HL-60 (cell line): ENCODE measurements at regions not wholly inside any gene's neighbourhood (a gene's known extent, or its start where the extent isn't known, plus 50 kb on each side); places are given as distances from the start of the nearest gene placed in this dataset.

ENCODE experiments used
- DNase-seq, 2 experiments: peaks; one replicate each; pipeline ENCODE4 v3.0.0-alpha.2; 2010 to 2020; ENCODE audit warnings: low read depth in 1 of 2, low spot score in 1 of 2
- H3K27ac ChIP-seq: fragments of 250-450 bp; sonication (Bioruptor Pico); replicated peaks from 2 replicates; pipeline ENCODE4 v1.5.1; 2020; ENCODE audit warnings: mild to moderate bottlenecking, moderate library complexity
- H3K27me3 ChIP-seq: fragments of 250-450 bp; sonication (Bioruptor Pico); 2 replicates; pipeline ENCODE4 v1.5.1; 2021; ENCODE audit warnings: mild to moderate bottlenecking, moderate library complexity; ENCODE audit not compliant: insufficient read depth, poor library complexity, severe bottlenecking
- H3K4me3 ChIP-seq: replicated peaks from 2 replicates; pipeline ENCODE4 v1.5.1; 2011; ENCODE audit warnings: mild to moderate bottlenecking, control low read depth, low read length; ENCODE audit not compliant: insufficient read depth
- GABPA ChIP-seq: IDR thresholded peaks from 2 replicates; pipeline ENCODE4 v1.6.1; 2012; ENCODE audit warnings: low read depth
- POLR2AphosphoS5 ChIP-seq: IDR thresholded peaks from 2 replicates; pipeline ENCODE4 v1.6.1; 2012; ENCODE audit warnings: low read depth
- SPI1 ChIP-seq: IDR thresholded peaks from 2 replicates; pipeline ENCODE4 v1.6.1; 2012; ENCODE audit warnings: low read depth, mild to moderate bottlenecking, borderline replicate concordance
- TF ChIP-seq, protein P1 (sequence below): IDR thresholded peaks from one replicate; pipeline ENCODE4 v1.5.1; 2011; ENCODE audit warnings: low read length, control low read depth, inconsistent platforms; ENCODE audit not compliant: insufficient read depth
- TF ChIP-seq, protein P2 (sequence below): IDR thresholded peaks from 2 replicates; pipeline ENCODE4 v1.6.1; 2012; ENCODE audit warnings: low read depth; ENCODE audit not compliant: insufficient replicate concordance

DNA sequence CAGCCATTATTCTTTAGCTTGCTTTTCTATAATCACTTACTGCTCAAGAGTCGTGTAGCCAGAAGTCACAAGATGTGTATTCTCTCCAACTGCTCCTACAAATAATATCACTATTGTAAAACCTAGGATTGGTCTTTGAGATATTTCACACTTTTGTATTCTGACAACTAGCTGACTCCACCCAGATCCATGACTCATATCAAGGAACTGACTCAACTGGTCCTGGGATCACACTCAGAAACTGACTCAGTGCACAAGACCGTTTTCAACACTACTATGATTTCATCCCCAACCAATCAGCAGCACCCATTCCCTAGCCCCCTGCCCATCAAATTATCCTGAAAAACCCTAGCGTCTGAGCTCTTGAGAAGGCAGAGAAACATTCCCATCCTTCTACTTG, 56.5 kb upstream of the ORC5 start:
- TF ChIP-seq, protein P1, sequence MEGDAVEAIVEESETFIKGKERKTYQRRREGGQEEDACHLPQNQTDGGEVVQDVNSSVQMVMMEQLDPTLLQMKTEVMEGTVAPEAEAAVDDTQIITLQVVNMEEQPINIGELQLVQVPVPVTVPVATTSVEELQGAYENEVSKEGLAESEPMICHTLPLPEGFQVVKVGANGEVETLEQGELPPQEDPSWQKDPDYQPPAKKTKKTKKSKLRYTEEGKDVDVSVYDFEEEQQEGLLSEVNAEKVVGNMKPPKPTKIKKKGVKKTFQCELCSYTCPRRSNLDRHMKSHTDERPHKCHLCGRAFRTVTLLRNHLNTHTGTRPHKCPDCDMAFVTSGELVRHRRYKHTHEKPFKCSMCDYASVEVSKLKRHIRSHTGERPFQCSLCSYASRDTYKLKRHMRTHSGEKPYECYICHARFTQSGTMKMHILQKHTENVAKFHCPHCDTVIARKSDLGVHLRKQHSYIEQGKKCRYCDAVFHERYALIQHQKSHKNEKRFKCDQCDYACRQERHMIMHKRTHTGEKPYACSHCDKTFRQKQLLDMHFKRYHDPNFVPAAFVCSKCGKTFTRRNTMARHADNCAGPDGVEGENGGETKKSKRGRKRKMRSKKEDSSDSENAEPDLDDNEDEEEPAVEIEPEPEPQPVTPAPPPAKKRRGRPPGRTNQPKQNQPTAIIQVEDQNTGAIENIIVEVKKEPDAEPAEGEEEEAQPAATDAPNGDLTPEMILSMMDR, result no peak
- TF ChIP-seq SPI1 (no peak), POLR2AphosphoS5 (no peak), GABPA (no peak)
- TF ChIP-seq, protein P2, sequence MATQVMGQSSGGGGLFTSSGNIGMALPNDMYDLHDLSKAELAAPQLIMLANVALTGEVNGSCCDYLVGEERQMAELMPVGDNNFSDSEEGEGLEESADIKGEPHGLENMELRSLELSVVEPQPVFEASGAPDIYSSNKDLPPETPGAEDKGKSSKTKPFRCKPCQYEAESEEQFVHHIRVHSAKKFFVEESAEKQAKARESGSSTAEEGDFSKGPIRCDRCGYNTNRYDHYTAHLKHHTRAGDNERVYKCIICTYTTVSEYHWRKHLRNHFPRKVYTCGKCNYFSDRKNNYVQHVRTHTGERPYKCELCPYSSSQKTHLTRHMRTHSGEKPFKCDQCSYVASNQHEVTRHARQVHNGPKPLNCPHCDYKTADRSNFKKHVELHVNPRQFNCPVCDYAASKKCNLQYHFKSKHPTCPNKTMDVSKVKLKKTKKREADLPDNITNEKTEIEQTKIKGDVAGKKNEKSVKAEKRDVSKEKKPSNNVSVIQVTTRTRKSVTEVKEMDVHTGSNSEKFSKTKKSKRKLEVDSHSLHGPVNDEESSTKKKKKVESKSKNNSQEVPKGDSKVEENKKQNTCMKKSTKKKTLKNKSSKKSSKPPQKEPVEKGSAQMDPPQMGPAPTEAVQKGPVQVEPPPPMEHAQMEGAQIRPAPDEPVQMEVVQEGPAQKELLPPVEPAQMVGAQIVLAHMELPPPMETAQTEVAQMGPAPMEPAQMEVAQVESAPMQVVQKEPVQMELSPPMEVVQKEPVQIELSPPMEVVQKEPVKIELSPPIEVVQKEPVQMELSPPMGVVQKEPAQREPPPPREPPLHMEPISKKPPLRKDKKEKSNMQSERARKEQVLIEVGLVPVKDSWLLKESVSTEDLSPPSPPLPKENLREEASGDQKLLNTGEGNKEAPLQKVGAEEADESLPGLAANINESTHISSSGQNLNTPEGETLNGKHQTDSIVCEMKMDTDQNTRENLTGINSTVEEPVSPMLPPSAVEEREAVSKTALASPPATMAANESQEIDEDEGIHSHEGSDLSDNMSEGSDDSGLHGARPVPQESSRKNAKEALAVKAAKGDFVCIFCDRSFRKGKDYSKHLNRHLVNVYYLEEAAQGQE, result no peak
- DNase-seq, result no peak
- H3K27ac ChIP-seq, result no peak overlapping the region
- no peak overlapping the region for H3K4me3 ChIP-seq
- H3K27me3 ChIP-seq, result no peaks in the 10 kb centered on the region

DNA sequence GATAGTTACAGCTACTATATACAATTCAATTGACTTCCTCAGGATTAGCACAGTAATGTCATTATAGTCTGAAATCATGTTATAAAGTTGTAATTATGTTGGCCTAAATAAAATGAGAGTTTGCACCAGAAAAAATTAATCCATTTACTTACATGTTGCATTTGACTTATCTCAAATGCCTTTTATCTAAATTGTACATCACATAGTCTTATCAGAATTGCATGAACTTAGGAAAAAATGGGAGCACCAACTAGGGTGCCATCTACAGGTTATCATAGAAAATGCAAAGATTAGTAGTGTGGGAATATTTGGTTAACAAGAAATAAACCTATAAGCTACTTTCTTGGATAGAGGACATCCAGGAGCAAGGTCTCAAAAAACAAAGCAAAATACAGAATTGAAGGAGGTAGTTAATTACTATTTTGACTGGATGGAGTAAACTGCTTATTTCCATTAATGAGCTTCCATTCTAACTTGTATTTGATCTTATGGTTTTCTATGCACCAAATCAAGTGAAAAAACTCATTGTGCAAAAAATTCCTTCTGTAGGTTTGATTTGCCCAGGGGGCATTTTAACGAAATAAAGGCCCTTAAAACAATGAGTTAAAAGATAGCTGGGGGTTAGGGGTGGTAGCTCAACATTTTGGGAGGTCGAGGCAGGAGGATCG, 60.0 kb upstream of the ORC5 start:
- Histone ChIP-seq H3K27ac (no peak overlapping the region), H3K4me3 (no peak overlapping the region), H3K27me3 (no peaks in the 10 kb centered on the region)
- DNase-seq, result no peak
- TF ChIP-seq POLR2AphosphoS5, result no peak
- TF ChIP-seq, protein P1, result no peak
- no peak for TF ChIP-seq GABPA
- TF ChIP-seq, protein P2, result no peak
- no peak for TF ChIP-seq SPI1

DNA sequence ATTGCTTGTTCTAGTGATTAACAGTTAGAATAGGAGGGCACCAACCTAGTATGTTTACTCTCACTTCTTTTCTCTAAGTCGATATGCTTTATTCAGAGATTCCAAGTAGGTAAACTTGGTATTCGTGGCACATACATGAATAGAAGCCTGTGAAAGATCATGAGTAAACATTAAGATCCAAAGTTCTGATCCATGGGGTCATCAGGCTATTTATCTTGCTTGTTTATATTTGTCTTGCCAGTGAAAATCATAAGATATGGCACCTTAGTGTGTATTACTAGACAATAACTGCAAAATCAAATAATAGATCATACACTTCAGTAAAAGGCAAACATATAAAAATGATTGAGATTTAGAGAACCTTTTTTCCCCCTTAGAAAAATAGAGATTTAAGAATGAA, 56.5 kb upstream of the LHFPL3 start:
- TF ChIP-seq, protein P1, result no peak
- TF ChIP-seq SPI1 (no peak), POLR2AphosphoS5 (no peak), GABPA (no peak)
- TF ChIP-seq, protein P2, result no peak
- no peak overlapping the region for H3K27ac ChIP-seq
- no peak overlapping the region for H3K4me3 ChIP-seq
- no peaks in the 10 kb centered on the region for H3K27me3 ChIP-seq
- no peak for DNase-seq
